ENCODE measurements at regions not wholly inside any gene's neighbourhood (a gene's known extent, or its start where the extent isn't known, plus 50 kb on each side); places are given as distances from the start of the nearest gene placed in this dataset.

- intact Hi-C loops (cut with micrococcal nuclease; ENCODE audit: unreplicated experiment): no loop called here
- in situ Hi-C loops (cut with HindIII; ENCODE audit: extremely low pct_ligation_motif_present, low pct_unique_long_range_greater_than_20kb): no loop called here
- H3K4me2 ChIP-seq (ENCODE audit: low read depth, low read length): no peak overlapping the region
- no peaks in the 10 kb centered on the region for H3K9me3 ChIP-seq (ENCODE audit: low read length)
- H3K4me1 ChIP-seq (ENCODE audit: insufficient read depth, low read length): no peaks in the 10 kb centered on the region
- FAIRE-seq (no peak), ATAC-seq (no peak), DNase-seq (ENCODE audit: low spot score) (no peak)
- H3K4me3 ChIP-seq (replicated peaks in 1 of 3; ENCODE audit: insufficient read depth in 1 of 3, low read depth in 2 of 3, low read length in 3 of 3): no peak overlapping the region
- CTCF ChIA-PET (ENCODE audit: low intra/inter-chr PET ratio, low total read pairs): no interaction called here
- TF ChIP-seq ZNF768 (CRISPR knock-in tag; IDR thresholded peaks at IDR 0.05) (no peak), ZNF3 (CRISPR knock-in tag; IDR thresholded peaks at IDR 0.05) (no peak), SSRP1 (CRISPR knock-in tag; IDR thresholded peaks at IDR 0.05) (no peak), ZNF713 (CRISPR knock-in tag; IDR thresholded peaks at IDR 0.05) (no peak), ZNF616 (CRISPR knock-in tag; IDR thresholded peaks at IDR 0.05; ENCODE audit: low read depth) (no peak), ZFY (CRISPR knock-in tag; IDR thresholded peaks at IDR 0.05) (no peak), IRF2 (CRISPR knock-in tag; IDR thresholded peaks at IDR 0.05) (no peak), CEBPZ (IDR thresholded peaks at IDR 0.05; ENCODE audit: low read length) (no peak), ZNF576 (CRISPR knock-in tag; IDR thresholded peaks at IDR 0.05) (no peak), ZMAT5 (CRISPR knock-in tag; IDR thresholded peaks at IDR 0.05; ENCODE audit: borderline replicate concordance, low read depth) (no peak), IKZF4 (CRISPR knock-in tag; IDR thresholded peaks at IDR 0.05; ENCODE audit: borderline replicate concordance, low read depth, not compliant biosample characterization) (no peak), NFYC (CRISPR knock-in tag; IDR thresholded peaks at IDR 0.05) (no peak)
- POLR2A ChIA-PET: no interaction called here
- no peaks in the 10 kb centered on the region for H3K36me3 ChIP-seq (replicated peaks in 1 of 2; ENCODE audit: control insufficient read depth in 1 of 2, insufficient read depth in 2 of 2, low read length in 2 of 2)
- no peaks in the 10 kb centered on the region; the same call in 1 of the 2 replicates for H4K20me1 ChIP-seq (ENCODE audit: insufficient read depth, low read length)
- H3K79me2 ChIP-seq (ENCODE audit: insufficient read depth, low read length): no peaks in the 10 kb centered on the region
- no peak overlapping the region for H3K27ac ChIP-seq (ENCODE audit: extremely low read length, insufficient read depth, low read length)
- no TSS peak for BruUV-seq (replicated peaks)
- H3K9ac ChIP-seq (ENCODE audit: insufficient read depth, low read depth, low read length): no peak overlapping the region
- WGBS (ENCODE audit: low lambda C conversion rate): 33% methylated on average over 5 of the region's 5 CpGs
- H3K27me3 ChIP-seq (ENCODE audit: control insufficient read depth in 1 of 2, insufficient read depth in 2 of 2, low read length in 2 of 2): peaks cover 3 to 25% of the 10 kb centered on the region in 2 experiments; a peak in 3 of 5 replicates
- no peak overlapping the region for H2AFZ ChIP-seq (ENCODE audit: low read length)
Measured at GRCh38 chr11:134730561-134731212, 318.6 kb upstream of the B3GAT1 start.
